Upper lobe of left lung (tissue), 6 donors: ENCODE measurements at regions not wholly inside any gene's neighbourhood (a gene's known extent, or its start where the extent isn't known, plus 50 kb on each side); places are given as distances from the start of the nearest gene placed in this dataset.

Experiments
- ATAC-seq, 2 donors: fragments of 200-7000 bp; cut with Tn5 transposase; one replicate each; pipeline ENCODE4 v1.9.1; 2022; ENCODE audit warnings: mild to moderate bottlenecking in 2 of 2, moderate library complexity in 2 of 2; ENCODE audit not compliant: low FRiP score in 2 of 2
- DNase-seq, 2 donors: peaks; one replicate each; pipeline ENCODE4 v3.0.0-alpha.2; 2019 to 2020
- H3K27ac ChIP-seq, 4 donors: fragments of 200-600 bp; sonication (generic); one replicate each; pipeline ENCODE4 v1.5.1; 2016 to 2019
- H3K27me3 ChIP-seq, 4 donors: fragments of 200-600 bp; sonication (generic); one replicate each; pipeline ENCODE4 v1.5.1; 2017 to 2019
- H3K36me3 ChIP-seq, 4 donors: fragments of 200-600 bp; sonication (generic); one replicate each; pipeline ENCODE4 v1.5.1; 2016 to 2019
- H3K4me1 ChIP-seq, 4 donors: fragments of 200-600 bp; sonication (generic); one replicate each; pipeline ENCODE4 v1.5.1; 2018 to 2019
- H3K4me3 ChIP-seq, 4 donors: fragments of 200-600 bp; sonication (generic); one replicate each; pipeline ENCODE4 v1.5.1; 2017 to 2019; ENCODE audit warnings: mild to moderate bottlenecking in 2 of 4, moderate library complexity in 1 of 4
- H3K9me3 ChIP-seq, 4 donors: fragments of 200-600 bp; sonication (generic); one replicate each; pipeline ENCODE4 v1.5.1; 2018 to 2019
- EP300 ChIP-seq, 4 donors: sonication (generic); formaldehyde crosslinking; IDR thresholded peaks; one replicate each; pipeline ENCODE4 v1.5.1; 2017; ENCODE audit warnings: antibody characterized with exemption in 4 of 4, control low read depth in 2 of 4
- POLR2A ChIP-seq, 4 donors: fragments of 450-650 bp; IDR thresholded peaks; one replicate each; pipeline ENCODE4 v1.5.1; 2016 to 2017; ENCODE audit warnings: antibody characterized with exemption in 4 of 4, mild to moderate bottlenecking in 2 of 4
- POLR2AphosphoS5 ChIP-seq, 2 donors: sonication (generic); formaldehyde crosslinking; IDR thresholded peaks; one replicate each; pipeline ENCODE4 v1.5.1; 2017; ENCODE audit warnings: antibody characterized with exemption in 2 of 2
- WGBS, 2 donors: methylation state at CpG; one replicate each; pipeline ENCODE4 v1.1.5; 2017 to 2018; 5-methylcytosine and 5-hydroxymethylcytosine counted together
- TF ChIP-seq, protein P1 (sequence below), 6 experiments: fragments of 450-650 bp in 4 of 6; fragments of 200-600 bp in 2 of 6; sonication (generic) in 2 of 6; IDR thresholded peaks; one replicate each; pipeline ENCODE4 v1.5.1; 2016 to 2019; ENCODE audit warnings: antibody characterized with exemption in 6 of 6
- donor health status: DM: no; HTN: no; CAD: no; lungs with moderate emphysema.
- donor health status: DM: no; HTN: yes; CAD: no; lungs with severe emphysema.

DNA sequence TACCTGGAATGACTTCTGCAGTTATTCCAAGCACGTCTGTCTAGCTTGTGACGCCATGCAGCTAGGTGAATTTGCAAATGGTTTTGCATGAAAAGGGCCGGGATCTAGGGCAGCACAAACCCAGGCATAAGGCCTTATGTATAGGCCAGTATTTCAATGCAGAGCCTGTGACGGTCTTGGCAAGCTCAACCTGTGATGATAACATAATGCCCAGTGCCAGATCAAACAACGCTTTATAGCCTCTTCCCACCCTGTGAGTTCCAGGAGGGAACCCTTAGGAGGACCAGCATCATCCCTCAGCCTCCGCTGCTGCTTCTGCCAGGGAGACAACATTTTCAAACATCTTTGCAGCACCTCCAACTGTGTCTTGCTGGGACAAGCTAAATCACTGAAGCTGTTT lies 390.7 kb downstream of the INHBA start:
- no peak overlapping the region for H3K27ac ChIP-seq
- no peaks in the 10 kb centered on the region for H3K36me3 ChIP-seq
- H3K9me3 ChIP-seq, result no peaks in the 10 kb centered on the region
- DNase-seq, result no peak
- H3K27me3 ChIP-seq, result no peaks in the 10 kb centered on the region
- ATAC-seq, result no peak
- no peaks in the 10 kb centered on the region for H3K4me1 ChIP-seq
- WGBS, 2 donors, result 81 to 88% methylated on average over 3 to 6 of the region's 6 CpGs
- TF ChIP-seq EP300 (IDR thresholded peaks at IDR 0.05) (no peak), POLR2AphosphoS5 (IDR thresholded peaks at IDR 0.05) (no peak), POLR2A (IDR thresholded peaks at IDR 0.05) (no peak)
- TF ChIP-seq, protein P1, sequence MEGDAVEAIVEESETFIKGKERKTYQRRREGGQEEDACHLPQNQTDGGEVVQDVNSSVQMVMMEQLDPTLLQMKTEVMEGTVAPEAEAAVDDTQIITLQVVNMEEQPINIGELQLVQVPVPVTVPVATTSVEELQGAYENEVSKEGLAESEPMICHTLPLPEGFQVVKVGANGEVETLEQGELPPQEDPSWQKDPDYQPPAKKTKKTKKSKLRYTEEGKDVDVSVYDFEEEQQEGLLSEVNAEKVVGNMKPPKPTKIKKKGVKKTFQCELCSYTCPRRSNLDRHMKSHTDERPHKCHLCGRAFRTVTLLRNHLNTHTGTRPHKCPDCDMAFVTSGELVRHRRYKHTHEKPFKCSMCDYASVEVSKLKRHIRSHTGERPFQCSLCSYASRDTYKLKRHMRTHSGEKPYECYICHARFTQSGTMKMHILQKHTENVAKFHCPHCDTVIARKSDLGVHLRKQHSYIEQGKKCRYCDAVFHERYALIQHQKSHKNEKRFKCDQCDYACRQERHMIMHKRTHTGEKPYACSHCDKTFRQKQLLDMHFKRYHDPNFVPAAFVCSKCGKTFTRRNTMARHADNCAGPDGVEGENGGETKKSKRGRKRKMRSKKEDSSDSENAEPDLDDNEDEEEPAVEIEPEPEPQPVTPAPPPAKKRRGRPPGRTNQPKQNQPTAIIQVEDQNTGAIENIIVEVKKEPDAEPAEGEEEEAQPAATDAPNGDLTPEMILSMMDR (IDR thresholded peaks at IDR 0.05), result no peak
- no peak overlapping the region for H3K4me3 ChIP-seq

DNA sequence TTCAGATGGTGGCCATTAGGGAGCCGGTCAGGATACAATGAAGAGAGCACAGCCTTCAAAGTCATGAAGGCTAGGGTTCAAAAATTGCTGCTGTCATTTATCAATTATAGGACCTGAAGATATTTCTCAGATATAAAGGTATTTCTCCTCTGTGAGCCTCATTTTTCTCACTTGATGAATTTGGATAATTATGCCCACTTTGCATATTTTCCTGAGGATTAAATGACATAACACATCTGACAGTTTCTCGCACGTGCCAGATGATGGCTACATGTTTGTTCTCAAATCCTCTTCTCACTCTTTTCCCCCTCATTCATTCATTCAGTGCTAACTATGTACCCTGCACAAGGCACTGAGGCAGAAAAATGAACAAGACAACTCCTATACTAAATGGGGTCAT lies 391.6 kb downstream of the INHBA start:
- H3K9me3 ChIP-seq, result no peaks in the 10 kb centered on the region
- H3K36me3 ChIP-seq, result no peaks in the 10 kb centered on the region
- no peaks in the 10 kb centered on the region for H3K27me3 ChIP-seq
- H3K4me1 ChIP-seq, result no peaks in the 10 kb centered on the region
- H3K4me3 ChIP-seq, result no peak overlapping the region
- DNase-seq, result no peak
- H3K27ac ChIP-seq, result no peak overlapping the region
- no peak for ATAC-seq
- TF ChIP-seq, protein P1 (IDR thresholded peaks at IDR 0.05), result no peak
- WGBS, 2 donors, result 93 to 95% methylated on average over 3 of the region's 3 CpGs

GRCh38 chr7:41306486-41306885 lies 396.4 kb downstream of the INHBA start:
- H3K27ac ChIP-seq, result no peak overlapping the region
- ATAC-seq (no peak), DNase-seq (no peak)
- H3K4me3 ChIP-seq, result no peak overlapping the region
- TF ChIP-seq, protein P1 (IDR thresholded peaks at IDR 0.05), result no peak
- TF ChIP-seq EP300 (IDR thresholded peaks at IDR 0.05) (no peak), POLR2A (IDR thresholded peaks at IDR 0.05) (no peak), POLR2AphosphoS5 (IDR thresholded peaks at IDR 0.05) (no peak)
- no peaks in the 10 kb centered on the region for H3K27me3 ChIP-seq
- 88 to 90% methylated on average over 2 of the region's 2 CpGs for WGBS, 2 donors
- H3K4me1 ChIP-seq, result no peaks in the 10 kb centered on the region
- H3K9me3 ChIP-seq, result no peaks in the 10 kb centered on the region
- H3K36me3 ChIP-seq, result no peaks in the 10 kb centered on the region

GRCh38 chr7:41305001-41305400 lies 397.9 kb downstream of the INHBA start:
- TF ChIP-seq POLR2A (IDR thresholded peaks at IDR 0.05) (no peak), POLR2AphosphoS5 (IDR thresholded peaks at IDR 0.05) (no peak), EP300 (IDR thresholded peaks at IDR 0.05) (no peak)
- TF ChIP-seq, protein P1 (IDR thresholded peaks at IDR 0.05), result no peak
- no peaks in the 10 kb centered on the region for H3K4me1 ChIP-seq
- H3K27me3 ChIP-seq, result no peaks in the 10 kb centered on the region
- 85 to 87% methylated on average over 1 of the region's 1 CpG for WGBS, 2 donors
- no peaks in the 10 kb centered on the region for H3K36me3 ChIP-seq
- ATAC-seq (no peak), DNase-seq (no peak)
- H3K4me3 ChIP-seq, result no peak overlapping the region
- no peaks in the 10 kb centered on the region for H3K9me3 ChIP-seq
- no peak overlapping the region for H3K27ac ChIP-seq

DNA sequence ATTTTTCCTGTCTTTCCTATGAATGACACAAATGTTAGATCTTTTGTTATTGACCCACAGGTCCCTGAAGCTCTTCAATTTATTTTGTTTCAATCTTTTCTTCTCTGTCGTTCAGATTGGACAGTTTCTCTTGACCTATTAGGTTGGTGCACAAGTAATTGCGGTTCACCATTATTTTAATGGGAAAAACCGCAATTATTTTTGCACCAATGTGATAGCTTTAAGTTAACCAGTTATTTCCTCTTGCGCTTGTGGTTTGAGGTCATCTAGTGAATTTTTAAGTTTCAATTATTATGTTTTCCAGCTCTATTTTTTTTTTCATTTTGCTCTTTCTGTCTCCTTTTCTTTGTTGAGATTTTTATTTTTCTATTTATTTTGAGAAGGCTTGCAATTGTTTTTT lies 399.2 kb downstream of the INHBA start:
- no peaks in the 10 kb centered on the region for H3K9me3 ChIP-seq
- no peak for TF ChIP-seq POLR2A (IDR thresholded peaks at IDR 0.05)
- no peak for TF ChIP-seq EP300 (IDR thresholded peaks at IDR 0.05)
- H3K4me1 ChIP-seq, result no peaks in the 10 kb centered on the region
- H3K4me3 ChIP-seq, result no peak overlapping the region
- 91 to 95% methylated on average over 4 of the region's 4 CpGs for WGBS, 2 donors
- DNase-seq (no peak), ATAC-seq (no peak)
- H3K27me3 ChIP-seq, result no peaks in the 10 kb centered on the region
- H3K36me3 ChIP-seq, result no peaks in the 10 kb centered on the region
- H3K27ac ChIP-seq, result no peak overlapping the region
